GM23248 (cell line): ENCODE measurements at regions not wholly inside any gene's neighbourhood (a gene's known extent, or its start where the extent isn't known, plus 50 kb on each side); places are given as distances from the start of the nearest gene placed in this dataset.

ENCODE experiments used
- DNase-seq: peaks from one replicate; pipeline ENCODE4 v3.0.0-alpha.2; 2015
- H2AFZ ChIP-seq: fragments of 200-600 bp; sonication (generic); 2 replicates; pipeline ENCODE4 v1.6.1; 2016; ENCODE audit warnings: antibody characterized with exemption
- H3F3A ChIP-seq: fragments of 200-600 bp; sonication (generic); 2 replicates; pipeline ENCODE4 v1.6.1; 2016; ENCODE audit warnings: mild to moderate bottlenecking, antibody characterized with exemption, mixed run types; ENCODE audit not compliant: insufficient read depth
- H3K27ac ChIP-seq: fragments of 200-600 bp; sonication (generic); 2 replicates; pipeline ENCODE4 v1.5.1; 2016; ENCODE audit warnings: mild to moderate bottlenecking
- H3K27me3 ChIP-seq: fragments of 200-600 bp; sonication (generic); replicated peaks from 2 replicates; pipeline ENCODE4 v1.6.1; 2016; ENCODE audit warnings: mild to moderate bottlenecking; ENCODE audit not compliant: insufficient read depth
- H3K36me3 ChIP-seq: fragments of 200-600 bp; sonication (generic); 2 replicates; pipeline ENCODE4 v1.6.1; 2016; ENCODE audit warnings: low read depth, mild to moderate bottlenecking
- H3K4me1 ChIP-seq: fragments of 200-600 bp; sonication (generic); 2 replicates; pipeline ENCODE4 v1.6.1; 2016; ENCODE audit warnings: mild to moderate bottlenecking; ENCODE audit not compliant: insufficient read depth
- H3K4me2 ChIP-seq: fragments of 200-600 bp; sonication (generic); one replicate; pipeline ENCODE4 v1.6.1; 2016; ENCODE audit warnings: mild to moderate bottlenecking; ENCODE audit not compliant: unreplicated experiment
- H3K4me3 ChIP-seq: fragments of 200-600 bp; sonication (generic); 2 replicates; pipeline ENCODE4 v1.5.1; 2016; ENCODE audit warnings: mild to moderate bottlenecking
- H3K79me2 ChIP-seq: fragments of 200-600 bp; sonication (generic); 2 replicates; pipeline ENCODE4 v1.6.1; 2016; ENCODE audit warnings: mild to moderate bottlenecking; ENCODE audit not compliant: insufficient read depth
- H3K9ac ChIP-seq: fragments of 200-600 bp; sonication (generic); 2 replicates; pipeline ENCODE4 v1.6.1; 2016; ENCODE audit warnings: mild to moderate bottlenecking
- H3K9me2 ChIP-seq: fragments of 200-600 bp; sonication (generic); 2 replicates; pipeline ENCODE4 v1.6.1; 2016; ENCODE audit warnings: mixed run types, mild to moderate bottlenecking, moderate library complexity; ENCODE audit not compliant: insufficient read depth
- H3K9me3 ChIP-seq: fragments of 200-600 bp; sonication (generic); one replicate; pipeline ENCODE4 v1.6.1; 2017; ENCODE audit warnings: low read depth
- H4K20me1 ChIP-seq: fragments of 200-600 bp; sonication (generic); 2 replicates; pipeline ENCODE4 v1.6.0; 2016; ENCODE audit not compliant: insufficient read depth
- EZH2 ChIP-seq: fragments of 200-600 bp; sonication (generic); IDR thresholded peaks from 2 replicates; pipeline ENCODE4 v1.6.1; 2018; ENCODE audit warnings: antibody characterized with exemption, mild to moderate bottlenecking; ENCODE audit not compliant: insufficient read depth, poor library complexity, severe bottlenecking
- EZH2phosphoT487 ChIP-seq: fragments of 200-600 bp; sonication (generic); IDR thresholded peaks from 2 replicates; pipeline ENCODE4 v1.6.1; 2018; ENCODE audit warnings: antibody characterized with exemption, moderate library complexity, mild to moderate bottlenecking, low read depth; ENCODE audit not compliant: insufficient read depth
- WGBS, 2 experiments: methylation state at CpG; one replicate each; pipeline ENCODE4 v1.1.6; 2015 to 2017; ENCODE audit warnings: low lambda C conversion rate in 2 of 2, low coverage in 1 of 2; ENCODE audit errors: missing lambda C conversion rate in 2 of 2; 5-methylcytosine and 5-hydroxymethylcytosine counted together
- in situ Hi-C: fragments of 300-500 bp; cut with MboI; formaldehyde crosslinking; loops from 2 replicates; pipeline ENCODE4 v1.15.0; 2020

- DNase-seq: no peak
- no peaks in the 10 kb centered on the region for H3K27me3 ChIP-seq
These were observed 169.8 kb upstream of the SPRY2 start for GRCh38 chr13:80510686-80511085.

DNA sequence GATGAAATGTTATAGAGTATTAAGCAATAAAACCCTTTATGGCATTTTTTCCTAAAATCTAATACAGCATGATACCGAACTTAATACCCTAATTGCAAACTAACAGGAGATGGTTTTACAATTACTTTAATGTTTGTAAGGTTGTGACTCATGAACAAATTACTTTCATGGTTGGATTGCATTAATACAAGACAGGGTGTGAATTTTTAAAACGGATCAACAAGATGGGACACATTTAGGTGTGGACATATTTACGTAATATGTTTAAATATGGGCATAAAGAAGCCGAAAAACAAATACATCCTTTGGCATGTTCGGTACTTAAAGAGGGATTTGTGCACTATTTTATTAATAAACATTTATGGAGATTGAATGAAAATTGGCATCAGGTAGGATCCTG is 168.3 kb upstream of the SPRY2 start:
- H2AFZ ChIP-seq: no peak overlapping the region
- H3K4me3 ChIP-seq: no peak overlapping the region
- H3K4me2 ChIP-seq: no peak overlapping the region
- no peak overlapping the region for H3K9ac ChIP-seq
- no peaks in the 10 kb centered on the region for H3K27me3 ChIP-seq
- H3K79me2 ChIP-seq: no peaks in the 10 kb centered on the region
- no peaks in the 10 kb centered on the region for H3F3A ChIP-seq
- 40 to 53% methylated on average over 5 of the region's 5 CpGs for WGBS, 2 experiments
- no peaks in the 10 kb centered on the region for H4K20me1 ChIP-seq
- H3K9me3 ChIP-seq: no peaks in the 10 kb centered on the region
- no peak for DNase-seq
- no peaks in the 10 kb centered on the region for H3K9me2 ChIP-seq
- no peaks in the 10 kb centered on the region for H3K4me1 ChIP-seq
- TF ChIP-seq EZH2 (no peak), EZH2phosphoT487 (no peak)
- H3K36me3 ChIP-seq: no peaks in the 10 kb centered on the region
- in situ Hi-C loops: no loop called here
- H3K27ac ChIP-seq: no peak overlapping the region

More at GRCh38 chr13:80510686-80511085, 169.8 kb upstream of the SPRY2 start:
- Histone ChIP-seq H2AFZ (no peak overlapping the region), H3K36me3 (no peaks in the 10 kb centered on the region), H3K79me2 (no peaks in the 10 kb centered on the region), H3K4me1 (no peaks in the 10 kb centered on the region), H4K20me1 (no peaks in the 10 kb centered on the region), H3K9me2 (no peaks in the 10 kb centered on the region), H3K9ac (no peak overlapping the region), H3K9me3 (no peaks in the 10 kb centered on the region), H3K4me3 (no peak overlapping the region), H3K4me2 (no peak overlapping the region), H3F3A (no peaks in the 10 kb centered on the region), H3K27ac (no peak overlapping the region)
- in situ Hi-C loops: no loop called here
- 11 to 15% methylated on average over 2 of the region's 2 CpGs for WGBS, 2 experiments
- TF ChIP-seq EZH2phosphoT487 (no peak), EZH2 (no peak)

- no peaks in the 10 kb centered on the region for H4K20me1 ChIP-seq
- H2AFZ ChIP-seq: no peak overlapping the region
- no peak overlapping the region for H3K4me2 ChIP-seq
- no peaks in the 10 kb centered on the region for H3K79me2 ChIP-seq
- H3K9me3 ChIP-seq: no peaks in the 10 kb centered on the region
- H3K4me1 ChIP-seq: no peaks in the 10 kb centered on the region
- WGBS, 2 experiments: 7 to 20% methylated on average over 1 of the region's 1 CpG
- H3K36me3 ChIP-seq: no peaks in the 10 kb centered on the region
- no peaks in the 10 kb centered on the region for H3K27me3 ChIP-seq
- in situ Hi-C loops: no loop called here
- TF ChIP-seq EZH2phosphoT487 (no peak), EZH2 (no peak)
- H3K27ac ChIP-seq: no peak overlapping the region
- no peak overlapping the region for H3K4me3 ChIP-seq
- no peak overlapping the region for H3K9ac ChIP-seq
- no peaks in the 10 kb centered on the region for H3K9me2 ChIP-seq
- no peaks in the 10 kb centered on the region for H3F3A ChIP-seq
- no peak for DNase-seq
These were observed 167.1 kb upstream of the SPRY2 start for GRCh38 chr13:80508031-80508430.

DNA sequence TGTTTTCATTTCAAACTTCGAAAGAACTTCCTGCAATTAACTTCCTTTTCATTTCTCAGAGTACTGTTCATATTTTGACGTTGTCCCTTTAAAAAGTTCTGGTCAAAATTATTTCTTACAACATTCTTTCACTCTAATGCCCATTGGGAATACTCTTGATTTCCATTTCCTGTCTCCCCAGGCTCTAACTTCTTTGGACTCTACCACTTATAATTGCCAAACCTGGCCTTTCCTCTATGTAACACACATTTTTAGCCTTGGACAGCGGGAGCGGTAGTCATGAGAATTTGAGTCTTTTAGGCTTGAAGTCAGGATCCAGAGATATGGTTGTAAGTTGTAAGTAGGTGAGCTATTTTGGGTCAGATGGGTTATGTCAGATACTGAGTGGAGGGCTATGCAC is 163.5 kb upstream of the SPRY2 start:
- H3K4me1 ChIP-seq: no peaks in the 10 kb centered on the region
- TF ChIP-seq EZH2: no peak
- no peak for TF ChIP-seq EZH2phosphoT487
- no peak overlapping the region for H3K4me3 ChIP-seq
- H3K9ac ChIP-seq: no peak overlapping the region
- H3K79me2 ChIP-seq: no peaks in the 10 kb centered on the region
- H3K9me2 ChIP-seq: no peaks in the 10 kb centered on the region
- no peak overlapping the region for H3K27ac ChIP-seq
- no peaks in the 10 kb centered on the region for H3K36me3 ChIP-seq
- no peak overlapping the region for H2AFZ ChIP-seq
- H3K4me2 ChIP-seq: no peak overlapping the region
- H4K20me1 ChIP-seq: no peaks in the 10 kb centered on the region
- H3K9me3 ChIP-seq: no peaks in the 10 kb centered on the region
- H3K27me3 ChIP-seq: no peaks in the 10 kb centered on the region
- in situ Hi-C loops: no loop called here
- H3F3A ChIP-seq: no peaks in the 10 kb centered on the region
- no peak for DNase-seq
- WGBS, 2 experiments: 42 to 47% methylated on average over 4 of the region's 4 CpGs

DNA sequence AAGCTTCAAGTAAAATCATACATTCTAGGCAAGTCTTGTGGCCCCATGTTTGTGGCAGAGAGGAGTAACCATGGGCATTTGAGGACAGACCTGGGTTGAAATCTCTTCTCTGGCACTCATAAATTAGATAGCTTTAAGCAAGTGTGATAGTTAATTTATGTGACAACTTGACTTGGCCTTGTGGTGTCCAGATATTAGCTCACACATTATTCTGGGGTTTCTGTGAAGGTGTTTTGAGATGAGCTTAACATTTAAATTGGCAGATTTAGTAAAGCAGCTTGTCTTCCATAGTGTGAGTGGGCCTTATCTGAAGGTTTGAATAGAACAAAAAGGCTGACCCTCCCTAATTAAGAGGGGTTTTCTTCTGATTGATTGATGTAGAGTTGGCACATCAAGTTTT is 161.4 kb upstream of the SPRY2 start:
- Histone ChIP-seq H4K20me1 (no peaks in the 10 kb centered on the region), H3K27me3 (no peaks in the 10 kb centered on the region), H3K9me3 (no peaks in the 10 kb centered on the region), H3K4me2 (no peak overlapping the region), H3K27ac (no peak overlapping the region), H3F3A (no peaks in the 10 kb centered on the region), H3K9ac (no peak overlapping the region), H3K4me1 (no peaks in the 10 kb centered on the region), H3K79me2 (no peaks in the 10 kb centered on the region), H3K9me2 (no peaks in the 10 kb centered on the region), H3K36me3 (no peaks in the 10 kb centered on the region), H3K4me3 (no peak overlapping the region), H2AFZ (no peak overlapping the region)
- no peak for DNase-seq
- TF ChIP-seq EZH2: no peak
- TF ChIP-seq EZH2phosphoT487: no peak
- in situ Hi-C loops: no loop called here
